GM12878 (cell line): ENCODE measurements at regions not wholly inside any gene's neighbourhood (a gene's known extent, or its start where the extent isn't known, plus 50 kb on each side); places are given as distances from the start of the nearest gene placed in this dataset.

Experiments
- ATAC-seq: fragments of 200-7000 bp; cut with Tn5 transposase; 3 replicates; pipeline ENCODE4 v1.9.1; 2020; ENCODE audit warnings: mild to moderate bottlenecking, moderate library complexity
- BruUV-seq: library from RNA; stranded (reverse); fragments of 400-500 nt; replicated peaks from 2 replicates; lab custom pipeline; 2021; lab: Mats Ljungman, UMichigan
- CTCF ChIA-PET: fragments of 300-600 bp; sonication (Branson Sonifier 250); formaldehyde crosslinking; extraction: SDS; loops from one replicate; lab custom pipeline; 2021; ENCODE audit warnings: inconsistent platforms; lab: Yijun Ruan, JAX
- POLR2A ChIA-PET: fragments of 350-600 bp; formaldehyde crosslinking; extraction: SDS; loops from one replicate; lab custom pipeline; 2021; ENCODE audit warnings: inconsistent platforms; lab: Charles Lee
- RAD21 ChIA-PET: fragments of 300-600 bp; sonication (Branson Sonifier 250); formaldehyde crosslinking; loops from one replicate; lab custom pipeline; 2023; ENCODE audit warnings: antibody characterized with exemption; ENCODE audit not compliant: unreplicated experiment; lab: Charles Lee
- SMC1A ChIA-PET: fragments of 300-600 bp; sonication (Branson Sonifier 250); formaldehyde crosslinking; loops from one replicate; lab custom pipeline; 2023; ENCODE audit not compliant: unreplicated experiment, uncharacterized antibody; lab: Charles Lee
- DNase-seq: peaks from one replicate; pipeline ENCODE4 v3.0.0-alpha.2; 2011; ENCODE audit warnings: low read depth, low spot score
- FAIRE-seq: peaks from 3 replicates; lab custom pipeline; 2011; peaks lifted over from hg19 to GRCh38; lab: Jason Lieb, UNC
- H2AFZ ChIP-seq: 2 replicates; pipeline ENCODE4 v1.6.0; 2011; ENCODE audit warnings: low read depth, low read length, control low read depth; ENCODE audit not compliant: control insufficient read depth
- H3K27ac ChIP-seq: 2 replicates; pipeline ENCODE4 v1.5.1; 2011; ENCODE audit warnings: control low read depth; ENCODE audit not compliant: control insufficient read depth, insufficient read depth
- H3K27me3 ChIP-seq, 2 experiments: replicated peaks in 1 of 2; 2 replicates each; pipeline versions ENCODE4 v1.6.0 to v1.6.1; 2011; ENCODE audit warnings: low read length in 1 of 2; ENCODE audit not compliant: control insufficient read depth in 2 of 2, insufficient read depth in 2 of 2
- H3K36me3 ChIP-seq, 2 experiments: 2 replicates each; pipeline ENCODE4 v1.5.1; 2011; ENCODE audit warnings: low read length in 1 of 2; ENCODE audit not compliant: control insufficient read depth in 2 of 2, insufficient read depth in 2 of 2
- H3K4me1 ChIP-seq: 2 replicates; pipeline ENCODE4 v1.6.1; 2011; ENCODE audit warnings: mild to moderate bottlenecking, low read length, moderate library complexity, mixed read lengths; ENCODE audit not compliant: control insufficient read depth, insufficient read depth
- H3K4me2 ChIP-seq: 2 replicates; pipeline ENCODE4 v1.6.0; 2011; ENCODE audit warnings: control low read depth; ENCODE audit not compliant: control insufficient read depth, insufficient read depth
- H3K4me3 ChIP-seq: fragments of 200-600 bp; sonication (generic); 2 replicates; pipeline ENCODE4 v1.5.1; 2016
- H3K79me2 ChIP-seq: 2 replicates; pipeline ENCODE4 v1.6.0; 2011; ENCODE audit warnings: low read length; ENCODE audit not compliant: control insufficient read depth, insufficient read depth
- H3K9ac ChIP-seq: 2 replicates; pipeline ENCODE4 v1.8.0; 2011; ENCODE audit warnings: low read length, control low read depth, mixed read lengths; ENCODE audit not compliant: control insufficient read depth, insufficient read depth
- H3K9me3 ChIP-seq: replicated peaks from 3 replicates; pipeline ENCODE4 v1.5.1; 2011; ENCODE audit warnings: mild to moderate bottlenecking, low read length; ENCODE audit not compliant: control insufficient read depth, insufficient read depth
- H4K20me1 ChIP-seq: 2 replicates; pipeline ENCODE4 v1.6.0; 2011; ENCODE audit not compliant: control insufficient read depth, insufficient read depth
- BCL11A ChIP-seq: IDR thresholded peaks from 2 replicates; pipeline ENCODE4 v1.6.1; 2011; ENCODE audit warnings: low read depth, low read length
- CBX3 ChIP-seq: fragments of 200-600 bp; sonication (generic); IDR thresholded peaks from 2 replicates; pipeline ENCODE4 v1.6.1; 2016; ENCODE audit warnings: low read depth, borderline replicate concordance
- CBX5 ChIP-seq: sonication (generic); IDR thresholded peaks from 2 replicates; pipeline ENCODE4 v1.6.1; 2016; ENCODE audit warnings: low read depth, moderate library complexity, mild to moderate bottlenecking, inconsistent platforms
- NFYA ChIP-seq: IDR thresholded peaks from 2 replicates; pipeline ENCODE4 v1.6.1; 2011; ENCODE audit warnings: low read depth, mild to moderate bottlenecking, low read length, improper control_type of control experiment, borderline replicate concordance
- TARDBP ChIP-seq: IDR thresholded peaks from 2 replicates; pipeline ENCODE4 v1.6.1; 2016; ENCODE audit warnings: borderline replicate concordance
- ZNF274 ChIP-seq: IDR thresholded peaks from one replicate; pipeline ENCODE4 v1.8.0; 2011; ENCODE audit not compliant: insufficient read length, insufficient read depth
- ZNF622 ChIP-seq: fragments of 450-650 bp; IDR thresholded peaks from 2 replicates; pipeline ENCODE4 v1.6.1; 2017; ENCODE audit warnings: mild to moderate bottlenecking, inconsistent platforms
- WGBS: methylation state at CpG from one replicate; pipeline ENCODE4 v1.1.6; 2016; ENCODE audit warnings: low lambda C conversion rate; ENCODE audit not compliant: insufficient replicate concordance, insufficient coverage; ENCODE audit errors: missing lambda C conversion rate; 5-methylcytosine and 5-hydroxymethylcytosine counted together
- in situ Hi-C: fragments of 300-500 bp; cut with MboI; formaldehyde crosslinking; loops from 9 replicates; pipeline ENCODE4 v1.14.3; 2018; ENCODE audit warnings: mixed read lengths
- intact Hi-C: fragments of 100-400 bp; cut with micrococcal nuclease; formaldehyde crosslinking; loops from one replicate; pipeline ENCODE4 v1.14.2; 2022; ENCODE audit not compliant: unreplicated experiment

DNA sequence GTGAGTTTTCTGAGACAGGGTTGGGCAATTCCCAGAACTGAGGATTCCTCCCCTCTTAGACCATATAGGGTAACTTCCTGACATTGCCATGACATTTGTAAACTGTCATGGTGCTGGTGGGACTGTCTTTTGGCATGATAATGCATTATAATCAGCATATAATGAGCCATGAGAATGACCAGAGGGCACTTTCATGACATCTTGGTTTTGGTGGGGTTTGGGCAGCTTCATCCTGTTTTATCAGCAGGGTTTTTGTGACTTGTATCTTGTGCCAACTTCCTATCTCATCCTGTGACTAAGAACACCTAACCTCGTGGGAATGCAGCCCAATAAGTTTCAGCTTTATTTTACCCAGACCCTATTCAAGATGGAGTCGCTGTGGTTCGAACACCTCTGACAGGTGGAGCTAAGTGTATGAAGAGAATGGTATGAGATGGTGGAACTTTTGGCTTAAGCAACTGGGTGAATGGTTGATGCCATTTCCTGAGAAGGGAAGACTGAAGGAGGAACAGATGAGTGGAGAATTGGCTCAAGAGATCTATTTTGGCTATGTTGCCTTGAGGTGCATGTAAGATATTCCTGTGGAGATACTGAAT lies 217.3 kb downstream of the RAB11FIP4 start:
- no peak overlapping the region for H3K27ac ChIP-seq
- peaks cover 0 to 3% of the 10 kb centered on the region in 2 experiments; a peak in 1 of 4 replicates for H3K27me3 ChIP-seq
- TF ChIP-seq ZNF274 (no peak), NFYA (no peak), CBX5 (no peak)
- no peak overlapping the region for H2AFZ ChIP-seq
- no peaks in the 10 kb centered on the region for H3K79me2 ChIP-seq
- no peaks in the 10 kb centered on the region for H4K20me1 ChIP-seq
- H3K4me1 ChIP-seq = no peaks in the 10 kb centered on the region
- CTCF ChIA-PET = no interaction called here
- H3K4me2 ChIP-seq = no peak overlapping the region
- RAD21 ChIA-PET = interaction anchor here (0.8 kb wide), 1 partner anchor 27 kb away, joined by 4 read pairs; no protein-coding TSS in a partner anchor
- H3K9me3 ChIP-seq = no peaks in the 10 kb centered on the region
- H3K4me3 ChIP-seq = no peak overlapping the region
- SMC1A ChIA-PET = no interaction called here
- intact Hi-C loops = no loop called here
- in situ Hi-C loops = no loop called here
- ATAC-seq = no peak
- POLR2A ChIA-PET = interaction anchor here (0.6 kb wide), 1 partner anchor 137 kb away, joined by 3 read pairs; no protein-coding TSS in a partner anchor
- FAIRE-seq = no peak
- H3K36me3 ChIP-seq = no peaks in the 10 kb centered on the region
- 59% methylated on average over 3 of the region's 3 CpGs for WGBS
- no peak overlapping the region for H3K9ac ChIP-seq
- DNase-seq = no peak
- BruUV-seq = no TSS peak

DNA sequence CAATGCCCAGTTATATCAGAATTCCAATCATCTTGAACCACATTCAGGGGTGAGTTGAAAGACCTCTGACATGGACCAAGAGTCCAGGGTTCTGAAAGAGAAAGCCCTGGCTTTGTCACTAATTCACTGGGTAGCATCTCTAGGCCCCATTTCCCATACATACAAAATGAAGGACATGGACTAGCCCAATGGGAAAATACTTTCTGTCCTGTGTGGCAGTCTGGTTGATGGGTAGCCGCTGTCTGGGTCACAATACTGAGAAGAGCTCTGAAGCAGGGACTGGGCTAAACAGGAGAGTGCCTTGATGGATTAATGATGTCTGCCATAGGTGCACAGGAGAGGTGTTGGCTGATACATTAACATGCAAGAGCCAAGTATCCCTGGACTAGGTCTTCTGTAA lies 214.3 kb downstream of the RAB11FIP4 start:
- 6% methylated on average over 1 of the region's 1 CpG for WGBS
- in situ Hi-C loops = no loop called here
- ATAC-seq (no peak), FAIRE-seq (no peak), DNase-seq (no peak)
- Histone ChIP-seq H3K9me3 (no peaks in the 10 kb centered on the region), H3K79me2 (no peaks in the 10 kb centered on the region), H3K9ac (no peak overlapping the region), H3K4me1 (no peaks in the 10 kb centered on the region), H4K20me1 (no peaks in the 10 kb centered on the region), H2AFZ (no peak overlapping the region), H3K4me3 (no peak overlapping the region), H3K4me2 (no peak overlapping the region), H3K36me3 (no peaks in the 10 kb centered on the region), H3K27me3 (no peaks in the 10 kb centered on the region), H3K27ac (no peak overlapping the region)
- SMC1A ChIA-PET = no interaction called here
- intact Hi-C loops = no loop called here
- POLR2A ChIA-PET = no interaction called here
- TF ChIP-seq TARDBP (no peak), BCL11A (no peak), ZNF622 (no peak), CBX3 (no peak)
- no TSS peak for BruUV-seq
- CTCF ChIA-PET = no interaction called here
- RAD21 ChIA-PET = no interaction called here
